GM21526 (cell line): ENCODE measurements at regions not wholly inside any gene's neighbourhood (a gene's known extent, or its start where the extent isn't known, plus 50 kb on each side); places are given as distances from the start of the nearest gene placed in this dataset.
"Not testable (repeated sequence)": the region's sequence is repeated elsewhere in the genome, so short reads cannot be mapped to it uniquely, and the experiment has no call there.

Experiments used
- ATAC-seq: cut with Tn5 transposase; IDR thresholded peaks from one replicate; pipeline ENCODE4 v1.9.1; 2021; ENCODE audit warnings: moderate library complexity; ENCODE audit not compliant: unreplicated experiment, low FRiP score

GRCh38 chr7:152905949-152906348 is 146.4 kb downstream of the ACTR3B start:
- ATAC-seq, result no peak

- no peak for ATAC-seq
Observed at GRCh38 chr7:152907042-152907761, 147.7 kb downstream of the ACTR3B start.

GRCh38 chr7:152909280-152909679 is 149.7 kb downstream of the ACTR3B start:
- ATAC-seq, result no peak

GRCh38 chr7:152909683-152910544 is 150.4 kb downstream of the ACTR3B start:
- ATAC-seq, result no peak

GRCh38 chr7:152910545-152911225 is 151.1 kb downstream of the ACTR3B start:
- ATAC-seq, result no peak

GRCh38 chr7:152911226-152911560 is 151.6 kb downstream of the ACTR3B start:
- no peak for ATAC-seq

GRCh38 chr7:152911922-152912321 is 152.4 kb downstream of the ACTR3B start:
- no peak for ATAC-seq

GRCh38 chr7:152912511-152912910 is 153.0 kb downstream of the ACTR3B start:
- ATAC-seq, result no peak

- ATAC-seq, result no peak
Observed at GRCh38 chr7:152913492-152913891, 153.9 kb downstream of the ACTR3B start.

- ATAC-seq, result no peak
Observed at GRCh38 chr7:152914014-152914844, 154.7 kb downstream of the ACTR3B start.

- not testable (repeated sequence) for ATAC-seq
Observed at GRCh38 chr7:152914845-152915102, 155.2 kb downstream of the ACTR3B start.

GRCh38 chr7:152922318-152923081 is 162.9 kb downstream of the ACTR3B start:
- no peak for ATAC-seq

- ATAC-seq, result no peak
Observed at GRCh38 chr7:152923711-152924110, 164.2 kb downstream of the ACTR3B start.

GRCh38 chr7:152924238-152924637 is 164.7 kb downstream of the ACTR3B start:
- no peak for ATAC-seq

GRCh38 chr7:152924826-152925411 is 165.4 kb downstream of the ACTR3B start:
- ATAC-seq, result no peak

- ATAC-seq, result no peak
Observed at GRCh38 chr7:152925412-152926147, 166.0 kb downstream of the ACTR3B start.

- no peak for ATAC-seq
Observed at GRCh38 chr7:152931633-152932032, 172.1 kb downstream of the ACTR3B start.

GRCh38 chr7:152937282-152937681 is 177.7 kb downstream of the ACTR3B start:
- ATAC-seq, result no peak

GRCh38 chr7:152946616-152947015 is 187.1 kb downstream of the ACTR3B start:
- not testable (repeated sequence) for ATAC-seq
